ENCODE measurements at regions not wholly inside any gene's neighbourhood (a gene's known extent, or its start where the extent isn't known, plus 50 kb on each side); places are given as distances from the start of the nearest gene placed in this dataset.

DNA sequence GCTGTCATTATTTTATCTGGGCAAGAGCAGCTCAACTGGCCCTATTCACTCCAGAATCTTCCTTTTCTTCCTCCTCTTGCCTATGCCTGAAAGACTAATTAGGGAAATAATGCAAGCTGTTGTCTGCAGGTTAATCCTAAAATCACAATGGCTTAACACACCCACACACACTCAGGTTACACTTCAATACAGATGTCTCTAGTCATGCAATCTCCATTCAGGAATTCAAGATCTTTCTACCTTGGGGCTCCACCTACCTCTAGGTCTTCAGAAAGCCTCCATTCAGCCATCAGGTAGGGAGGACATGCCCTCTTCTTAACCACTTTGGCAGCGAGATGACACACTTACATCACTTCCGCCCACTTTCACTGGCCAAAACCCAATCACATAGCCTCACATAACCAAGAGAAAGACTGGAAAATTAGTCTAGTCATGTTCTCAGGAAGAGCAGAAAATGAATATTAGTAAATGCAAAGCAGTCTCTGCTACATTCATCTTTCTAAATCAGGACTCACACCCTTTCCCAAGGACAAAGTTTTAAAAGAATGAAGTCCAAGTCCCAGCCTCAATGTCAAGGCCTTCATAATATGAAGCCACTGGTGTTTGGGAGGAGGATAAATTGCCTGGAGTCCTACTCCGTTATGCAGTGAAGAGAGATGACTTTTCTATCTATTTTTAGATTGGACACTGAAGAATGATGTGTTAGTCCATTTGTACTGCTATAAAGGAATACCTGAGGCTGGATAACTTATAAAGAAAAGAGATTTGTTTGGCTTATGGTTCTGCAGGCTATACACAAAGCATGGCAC lies 428.1 kb downstream of the EFNA5 start:
- Histone ChIP-seq H3K36me3 (ENCODE audit: control insufficient read depth in 2 of 3, insufficient read depth in 3 of 3, low read length in 3 of 3) (no peaks in the 10 kb centered on the region), H3K27me3 (ENCODE audit: control insufficient read depth, insufficient read depth, low read length) (no peaks in the 10 kb centered on the region), H3K9me3 (ENCODE audit: control insufficient read depth in 2 of 3, insufficient read depth in 1 of 3, low read length in 3 of 3) (no peaks in the 10 kb centered on the region), H3K9ac (ENCODE audit: low read length in 3 of 3) (no peak overlapping the region), H3K4me1 (ENCODE audit: control insufficient read depth in 2 of 3, insufficient read depth in 2 of 3, low read depth in 1 of 3, low read length in 3 of 3) (no peaks in the 10 kb centered on the region), H3K4me3 (ENCODE audit: low read length in 3 of 3) (no peak overlapping the region), H3K27ac (ENCODE audit: low read depth in 2 of 2, low read length in 2 of 2) (no peak overlapping the region)
- no peak for FAIRE-seq
- DNase-seq = no peak
- TF ChIP-seq, protein P1, sequence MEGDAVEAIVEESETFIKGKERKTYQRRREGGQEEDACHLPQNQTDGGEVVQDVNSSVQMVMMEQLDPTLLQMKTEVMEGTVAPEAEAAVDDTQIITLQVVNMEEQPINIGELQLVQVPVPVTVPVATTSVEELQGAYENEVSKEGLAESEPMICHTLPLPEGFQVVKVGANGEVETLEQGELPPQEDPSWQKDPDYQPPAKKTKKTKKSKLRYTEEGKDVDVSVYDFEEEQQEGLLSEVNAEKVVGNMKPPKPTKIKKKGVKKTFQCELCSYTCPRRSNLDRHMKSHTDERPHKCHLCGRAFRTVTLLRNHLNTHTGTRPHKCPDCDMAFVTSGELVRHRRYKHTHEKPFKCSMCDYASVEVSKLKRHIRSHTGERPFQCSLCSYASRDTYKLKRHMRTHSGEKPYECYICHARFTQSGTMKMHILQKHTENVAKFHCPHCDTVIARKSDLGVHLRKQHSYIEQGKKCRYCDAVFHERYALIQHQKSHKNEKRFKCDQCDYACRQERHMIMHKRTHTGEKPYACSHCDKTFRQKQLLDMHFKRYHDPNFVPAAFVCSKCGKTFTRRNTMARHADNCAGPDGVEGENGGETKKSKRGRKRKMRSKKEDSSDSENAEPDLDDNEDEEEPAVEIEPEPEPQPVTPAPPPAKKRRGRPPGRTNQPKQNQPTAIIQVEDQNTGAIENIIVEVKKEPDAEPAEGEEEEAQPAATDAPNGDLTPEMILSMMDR (IDR thresholded peaks at IDR 0.05; ENCODE audit: borderline replicate concordance, extremely low read depth, insufficient read depth) = no peak
- intact Hi-C loops (cut with DNase I) = no loop called here

DNA sequence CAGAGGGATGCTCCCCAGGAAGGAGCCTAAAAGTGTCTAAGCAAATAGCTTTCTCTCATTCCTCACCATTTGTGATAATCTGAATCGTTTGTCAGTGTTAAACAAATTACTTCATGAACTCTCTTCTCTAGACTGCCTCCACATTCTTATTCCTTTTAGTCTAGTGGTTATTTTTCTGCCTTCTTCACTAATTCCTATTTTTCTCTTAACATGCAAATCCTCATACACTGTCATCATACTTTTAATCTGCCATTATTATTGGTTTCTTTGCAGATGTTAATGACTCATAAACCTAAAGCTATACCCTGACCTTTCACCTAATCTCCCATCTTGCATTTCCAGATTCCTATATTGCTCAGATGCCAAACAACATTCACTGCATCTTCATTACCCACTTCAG lies 428.9 kb downstream of the EFNA5 start:
- DNase-seq = no peak
- H3K9ac ChIP-seq (ENCODE audit: low read length in 3 of 3) = no peak overlapping the region
- no peaks in the 10 kb centered on the region for H3K36me3 ChIP-seq (ENCODE audit: control insufficient read depth in 2 of 3, insufficient read depth in 3 of 3, low read length in 3 of 3)
- H3K4me3 ChIP-seq (ENCODE audit: low read length in 3 of 3) = no peak overlapping the region
- intact Hi-C loops (cut with DNase I) = no loop called here
- H3K27ac ChIP-seq (ENCODE audit: low read depth in 2 of 2, low read length in 2 of 2) = no peak overlapping the region
- H3K4me1 ChIP-seq (ENCODE audit: control insufficient read depth in 2 of 3, insufficient read depth in 2 of 3, low read depth in 1 of 3, low read length in 3 of 3) = no peaks in the 10 kb centered on the region
- FAIRE-seq = no peak
- no peaks in the 10 kb centered on the region for H3K9me3 ChIP-seq (ENCODE audit: control insufficient read depth in 2 of 3, insufficient read depth in 1 of 3, low read length in 3 of 3)
- no peaks in the 10 kb centered on the region for H3K27me3 ChIP-seq (ENCODE audit: control insufficient read depth, insufficient read depth, low read length)
- TF ChIP-seq, protein P1 (IDR thresholded peaks at IDR 0.05; ENCODE audit: borderline replicate concordance, extremely low read depth, insufficient read depth) = no peak

DNA sequence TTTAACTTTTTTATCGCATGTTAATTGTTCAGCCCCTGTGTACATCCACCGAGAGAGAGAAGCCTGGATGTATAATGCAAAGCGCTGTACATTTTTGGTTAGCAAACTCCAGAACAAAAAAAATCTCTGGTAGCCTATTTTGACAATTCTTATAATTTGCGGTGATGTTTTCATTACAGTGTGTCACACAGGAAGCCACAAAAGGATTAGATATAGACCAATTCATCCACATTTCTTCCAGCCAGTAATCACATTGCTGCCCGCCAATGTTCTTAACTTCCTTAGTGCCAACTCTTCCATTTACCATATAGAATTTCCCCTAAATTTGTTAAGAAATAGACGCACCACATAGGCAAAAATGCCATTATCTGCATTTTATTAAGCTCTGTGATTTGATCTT lies 435.6 kb downstream of the EFNA5 start:
- H3K27ac ChIP-seq (ENCODE audit: low read depth in 2 of 2, low read length in 2 of 2) = no peak overlapping the region
- FAIRE-seq (no peak), DNase-seq (no peak)
- H3K4me3 ChIP-seq (ENCODE audit: low read length in 3 of 3) = no peak overlapping the region
- no peaks in the 10 kb centered on the region for H3K9me3 ChIP-seq (ENCODE audit: control insufficient read depth in 2 of 3, insufficient read depth in 1 of 3, low read length in 3 of 3)
- intact Hi-C loops (cut with DNase I) = no loop called here
- TF ChIP-seq, protein P1 (IDR thresholded peaks at IDR 0.05; ENCODE audit: borderline replicate concordance, extremely low read depth, insufficient read depth) = no peak
- H3K9ac ChIP-seq (ENCODE audit: low read length in 3 of 3) = no peak overlapping the region
- no peaks in the 10 kb centered on the region for H3K36me3 ChIP-seq (ENCODE audit: control insufficient read depth in 2 of 3, insufficient read depth in 3 of 3, low read length in 3 of 3)
- no peaks in the 10 kb centered on the region for H3K27me3 ChIP-seq (ENCODE audit: control insufficient read depth, insufficient read depth, low read length)
- no peaks in the 10 kb centered on the region for H3K4me1 ChIP-seq (ENCODE audit: control insufficient read depth in 2 of 3, insufficient read depth in 2 of 3, low read depth in 1 of 3, low read length in 3 of 3)
